IPS-18c (cell line): ENCODE measurements at regions not wholly inside any gene's neighbourhood (a gene's known extent, or its start where the extent isn't known, plus 50 kb on each side); places are given as distances from the start of the nearest gene placed in this dataset.

Experiments
- H3K4me3 ChIP-seq: 2 replicates; pipeline ENCODE4 v1.7.0; 2013; ENCODE audit warnings: low read depth, mild to moderate bottlenecking, low read length, moderate library complexity; ENCODE audit not compliant: insufficient read depth
- H3K9me3 ChIP-seq: one replicate; pipeline ENCODE4 v1.6.1; 2013; ENCODE audit warnings: mild to moderate bottlenecking, low read length, moderate library complexity; ENCODE audit not compliant: control insufficient read depth, insufficient read depth

DNA sequence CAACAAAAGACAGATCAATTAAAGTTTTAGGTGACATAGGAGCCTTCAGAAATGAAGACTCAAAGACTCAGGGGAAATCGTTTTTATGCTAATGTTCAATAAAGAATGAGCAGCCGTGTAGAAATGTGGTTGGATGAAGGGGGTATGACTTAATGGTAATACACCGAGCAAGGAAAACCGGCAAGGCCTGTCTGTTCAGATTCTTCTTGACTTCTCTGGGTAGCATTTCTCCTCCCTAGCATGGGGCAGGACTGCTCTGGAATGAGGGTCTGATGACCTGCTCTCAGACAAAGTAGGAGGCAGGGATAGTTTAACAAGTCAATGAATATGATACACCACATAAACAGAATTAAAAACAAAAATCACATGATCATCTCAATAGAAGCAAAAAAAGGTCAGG lies 487.4 kb downstream of the ZNF608 start:
- no peak overlapping the region for H3K4me3 ChIP-seq
- H3K9me3 ChIP-seq: no peaks in the 10 kb centered on the region

- Histone ChIP-seq H3K4me3 (no peak overlapping the region), H3K9me3 (no peaks in the 10 kb centered on the region)
Measured at GRCh38 chr5:124257048-124257447, 489.4 kb downstream of the ZNF608 start.

- Histone ChIP-seq H3K4me3 (no peak overlapping the region), H3K9me3 (no peaks in the 10 kb centered on the region)
Measured at GRCh38 chr5:124253203-124253810, 493.1 kb downstream of the ZNF608 start.

DNA sequence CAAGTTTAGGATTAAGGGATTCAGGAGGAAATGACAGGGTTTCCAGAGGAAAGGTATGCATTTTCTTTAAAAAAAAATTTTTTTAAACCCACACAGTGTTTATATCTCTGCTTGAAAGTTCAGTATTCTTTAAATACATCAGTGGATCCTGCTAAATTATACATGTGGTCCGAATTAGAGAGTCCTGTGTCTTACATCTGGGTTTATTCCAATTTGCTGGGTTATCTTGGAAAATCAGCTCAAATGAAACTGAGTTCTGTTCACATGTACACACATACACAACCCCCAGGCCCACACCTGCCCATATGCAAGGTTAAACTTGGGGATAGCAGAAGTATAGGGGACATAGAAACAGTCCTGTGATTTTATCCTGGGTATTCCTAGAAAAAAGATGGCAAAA lies 493.7 kb downstream of the ZNF608 start:
- H3K9me3 ChIP-seq: no peaks in the 10 kb centered on the region
- no peak overlapping the region for H3K4me3 ChIP-seq

- Histone ChIP-seq H3K9me3 (no peaks in the 10 kb centered on the region), H3K4me3 (no peak overlapping the region)
Measured at GRCh38 chr5:124252191-124252638, 494.2 kb downstream of the ZNF608 start.

- H3K9me3 ChIP-seq: no peaks in the 10 kb centered on the region
- H3K4me3 ChIP-seq: no peak overlapping the region
Measured at GRCh38 chr5:124245276-124245675, 501.2 kb downstream of the ZNF608 start.

- Histone ChIP-seq H3K9me3 (no peaks in the 10 kb centered on the region), H3K4me3 (no peak overlapping the region)
Measured at GRCh38 chr5:124240732-124241131, 505.7 kb downstream of the ZNF608 start.

- no peak overlapping the region for H3K4me3 ChIP-seq
- H3K9me3 ChIP-seq: no peaks in the 10 kb centered on the region
Measured at GRCh38 chr5:124239572-124239971, 506.9 kb downstream of the ZNF608 start.

GRCh38 chr5:124238350-124238749 lies 508.1 kb downstream of the ZNF608 start:
- H3K4me3 ChIP-seq: no peak overlapping the region
- H3K9me3 ChIP-seq: no peaks in the 10 kb centered on the region

GRCh38 chr5:124237206-124237695 lies 509.2 kb downstream of the ZNF608 start:
- Histone ChIP-seq H3K9me3 (no peaks in the 10 kb centered on the region), H3K4me3 (no peak overlapping the region)

- H3K4me3 ChIP-seq: no peak overlapping the region
- no peaks in the 10 kb centered on the region for H3K9me3 ChIP-seq
Measured at GRCh38 chr5:124236361-124237205, 509.9 kb downstream of the ZNF608 start.

DNA sequence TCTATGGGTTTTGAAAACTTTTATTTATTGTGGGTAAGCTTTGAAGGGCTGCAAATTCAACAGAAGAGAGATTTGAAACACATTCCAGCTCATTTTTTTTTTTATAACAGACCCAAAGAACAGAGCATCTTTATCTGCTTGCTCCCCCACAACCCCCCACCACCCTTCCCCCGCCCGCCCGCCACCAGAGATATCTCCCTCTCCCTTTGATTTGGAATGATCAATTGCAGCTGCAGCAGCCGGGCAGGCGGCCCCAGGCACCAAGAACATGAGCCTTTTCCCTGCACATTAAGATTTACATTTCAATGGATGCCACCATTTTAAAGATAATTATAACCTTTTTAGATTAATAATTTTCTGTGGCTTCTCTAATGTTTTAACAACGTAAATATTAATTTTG lies 510.9 kb downstream of the ZNF608 start:
- Histone ChIP-seq H3K4me3 (no peak overlapping the region), H3K9me3 (no peaks in the 10 kb centered on the region)

- Histone ChIP-seq H3K4me3 (no peak overlapping the region), H3K9me3 (no peaks in the 10 kb centered on the region)
Measured at GRCh38 chr5:124234770-124235562, 511.5 kb downstream of the ZNF608 start.

GRCh38 chr5:124234022-124234769 lies 512.2 kb downstream of the ZNF608 start:
- H3K4me3 ChIP-seq: no peak overlapping the region
- H3K9me3 ChIP-seq: no peaks in the 10 kb centered on the region

DNA sequence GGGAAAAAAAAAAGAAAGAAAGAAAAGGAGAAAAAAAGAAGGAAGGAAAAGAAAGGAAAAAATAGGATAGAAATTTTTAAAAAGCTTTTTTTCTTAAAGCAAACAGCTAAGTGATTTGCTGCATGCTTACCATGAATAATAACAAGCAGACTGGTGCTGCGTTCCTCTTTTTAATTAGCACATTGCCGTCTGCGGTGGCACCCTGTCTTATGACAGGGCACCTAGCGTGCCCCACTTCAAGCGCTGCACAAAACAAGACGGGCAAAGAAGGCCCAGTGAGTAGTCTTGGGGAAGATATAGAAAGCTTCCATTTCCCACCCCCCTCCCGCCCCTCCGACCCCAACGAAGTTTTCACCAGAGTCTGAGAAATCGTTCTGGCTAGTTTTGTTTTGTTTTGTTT lies 513.9 kb downstream of the ZNF608 start:
- H3K4me3 ChIP-seq: no peak overlapping the region
- no peaks in the 10 kb centered on the region for H3K9me3 ChIP-seq

GRCh38 chr5:124231802-124232201 lies 514.6 kb downstream of the ZNF608 start:
- H3K4me3 ChIP-seq: no peak overlapping the region
- no peaks in the 10 kb centered on the region for H3K9me3 ChIP-seq

- Histone ChIP-seq H3K9me3 (no peaks in the 10 kb centered on the region), H3K4me3 (no peak overlapping the region)
Measured at GRCh38 chr5:124231230-124231629, 515.2 kb downstream of the ZNF608 start.
